HL-60 (cell line): ENCODE measurements at regions not wholly inside any gene's neighbourhood (a gene's known extent, or its start where the extent isn't known, plus 50 kb on each side); places are given as distances from the start of the nearest gene placed in this dataset.

Source experiments
- DNase-seq, 2 experiments: peaks; one replicate each; pipeline ENCODE4 v3.0.0-alpha.2; 2010 to 2020; ENCODE audit warnings: low read depth in 1 of 2, low spot score in 1 of 2
- H3K27ac ChIP-seq: fragments of 250-450 bp; sonication (Bioruptor Pico); replicated peaks from 2 replicates; pipeline ENCODE4 v1.5.1; 2020; ENCODE audit warnings: mild to moderate bottlenecking, moderate library complexity
- H3K27me3 ChIP-seq: fragments of 250-450 bp; sonication (Bioruptor Pico); 2 replicates; pipeline ENCODE4 v1.5.1; 2021; ENCODE audit warnings: mild to moderate bottlenecking, moderate library complexity; ENCODE audit not compliant: insufficient read depth, poor library complexity, severe bottlenecking
- H3K4me3 ChIP-seq: replicated peaks from 2 replicates; pipeline ENCODE4 v1.5.1; 2011; ENCODE audit warnings: mild to moderate bottlenecking, control low read depth, low read length; ENCODE audit not compliant: insufficient read depth
- CTCF ChIP-seq: IDR thresholded peaks from one replicate; pipeline ENCODE4 v1.5.1; 2011; ENCODE audit warnings: low read length, control low read depth, inconsistent platforms; ENCODE audit not compliant: insufficient read depth
- GABPA ChIP-seq: IDR thresholded peaks from 2 replicates; pipeline ENCODE4 v1.6.1; 2012; ENCODE audit warnings: low read depth
- POLR2AphosphoS5 ChIP-seq: IDR thresholded peaks from 2 replicates; pipeline ENCODE4 v1.6.1; 2012; ENCODE audit warnings: low read depth
- REST ChIP-seq: IDR thresholded peaks from 2 replicates; pipeline ENCODE4 v1.6.1; 2012; ENCODE audit warnings: low read depth; ENCODE audit not compliant: insufficient replicate concordance
- SPI1 ChIP-seq: IDR thresholded peaks from 2 replicates; pipeline ENCODE4 v1.6.1; 2012; ENCODE audit warnings: low read depth, mild to moderate bottlenecking, borderline replicate concordance

GRCh38 chr2:76491503-76491902 is 780.8 kb upstream of the GCFC2 start:
- TF ChIP-seq CTCF (no peak), REST (no peak), POLR2AphosphoS5 (no peak), SPI1 (peak; percentile 96), GABPA (peak; percentile 49)
- peak; percentile 86 to 87 for DNase-seq
- H3K27ac ChIP-seq: peak overlapping the region; percentile 80
- no peaks in the 10 kb centered on the region for H3K27me3 ChIP-seq
- no peak overlapping the region for H3K4me3 ChIP-seq

GRCh38 chr2:76478266-76479035 is 767.7 kb upstream of the GCFC2 start:
- H3K27ac ChIP-seq: no peak overlapping the region
- DNase-seq: no peak
- TF ChIP-seq REST (no peak), GABPA (no peak), CTCF (no peak)
- no peak overlapping the region for H3K4me3 ChIP-seq
- H3K27me3 ChIP-seq: no peaks in the 10 kb centered on the region

GRCh38 chr2:76472946-76473345 is 762.2 kb upstream of the GCFC2 start:
- Histone ChIP-seq H3K27ac (no peak overlapping the region), H3K4me3 (no peak overlapping the region), H3K27me3 (no peaks in the 10 kb centered on the region)
- no peak for TF ChIP-seq REST
- TF ChIP-seq SPI1: no peak
- no peak for TF ChIP-seq POLR2AphosphoS5
- no peak for TF ChIP-seq GABPA
- TF ChIP-seq CTCF: no peak
- DNase-seq: no peak
